Tibial nerve (tissue), 4 donors: ENCODE measurements at regions not wholly inside any gene's neighbourhood (a gene's known extent, or its start where the extent isn't known, plus 50 kb on each side); places are given as distances from the start of the nearest gene placed in this dataset.
A peak's percentile ranks its signal among the peaks of the same experiment; 100 is the strongest.

Experiments
- DNase-seq, 2 donors: peaks; one replicate each; pipeline ENCODE4 v3.0.0-alpha.2; 2019; ENCODE audit warnings: low spot score in 2 of 2
- H3K27ac ChIP-seq, 4 donors: fragments of 200-600 bp; sonication (generic) in 3 of 4; one replicate each; pipeline ENCODE4 v1.5.1; 2017 to 2019; ENCODE audit warnings: mild to moderate bottlenecking in 1 of 4
- H3K27me3 ChIP-seq, 2 donors: fragments of 200-600 bp; sonication (generic) in 1 of 2; one replicate each; pipeline versions ENCODE4 v1.5.1 to v1.6.0; 2017 to 2019
- H3K36me3 ChIP-seq, 3 donors: fragments of 200-600 bp; sonication (generic); one replicate each; pipeline ENCODE4 v1.5.1; 2018 to 2019
- H3K4me1 ChIP-seq, 4 donors: fragments of 200-600 bp; sonication (generic) in 3 of 4; one replicate each; pipeline ENCODE4 v1.5.1; 2017 to 2019
- H3K4me3 ChIP-seq, 4 donors: fragments of 200-600 bp; sonication (generic) in 3 of 4; one replicate each; pipeline ENCODE4 v1.5.1; 2017 to 2019; ENCODE audit warnings: mild to moderate bottlenecking in 1 of 4, moderate library complexity in 1 of 4
- H3K9me3 ChIP-seq, 4 donors: fragments of 200-600 bp; sonication (generic) in 3 of 4; one replicate each; pipeline ENCODE4 v1.5.1; 2017 to 2019
- CTCF ChIP-seq, 5 experiments: fragments of 200-600 bp in 3 of 5; fragments of 450-650 bp in 2 of 5; sonication (generic) in 3 of 5; IDR thresholded peaks; one replicate each; pipeline ENCODE4 v1.5.1; 2016 to 2019; ENCODE audit warnings: antibody characterized with exemption in 5 of 5, mild to moderate bottlenecking in 3 of 5, moderate library complexity in 2 of 5
- EP300 ChIP-seq, 2 donors: sonication (generic); formaldehyde crosslinking; IDR thresholded peaks; one replicate each; pipeline ENCODE4 v1.6.1; 2017; ENCODE audit warnings: antibody characterized with exemption in 2 of 2, mild to moderate bottlenecking in 1 of 2
- POLR2A ChIP-seq, 2 donors: fragments of 450-650 bp; IDR thresholded peaks; one replicate each; pipeline ENCODE4 v1.6.1; 2017; ENCODE audit warnings: antibody characterized with exemption in 2 of 2, mild to moderate bottlenecking in 2 of 2, moderate library complexity in 2 of 2
- WGBS, 2 donors: methylation state at CpG; one replicate each; pipeline ENCODE4 v1.1.5; 2018; 5-methylcytosine and 5-hydroxymethylcytosine counted together

GRCh38 chr5:61245486-61245885, 83.2 kb upstream of the SMIM15 start:
- TF ChIP-seq POLR2A (IDR thresholded peaks at IDR 0.05), result no peak
- no peak for TF ChIP-seq CTCF (IDR thresholded peaks at IDR 0.05)
- no peak for TF ChIP-seq EP300 (IDR thresholded peaks at IDR 0.05)
- 21 to 29% methylated on average over 4 of the region's 4 CpGs for WGBS, 2 donors
- no peaks in the 10 kb centered on the region for H3K27me3 ChIP-seq
- DNase-seq, result no peak
- H3K4me3 ChIP-seq, result peak overlapping the region in 1 of 4 donors; percentile 4
- peak overlapping the region; percentile 30 to 70 (median 52) for H3K27ac ChIP-seq
- H3K36me3 ChIP-seq, result no peaks in the 10 kb centered on the region
- peaks cover 0 to 13% (median 7%) of the 10 kb centered on the region in 4 donors for H3K4me1 ChIP-seq
- H3K9me3 ChIP-seq, result peaks cover 0 to 5% (median 0%) of the 10 kb centered on the region in 4 donors

- no peaks in the 10 kb centered on the region for H3K27me3 ChIP-seq
- TF ChIP-seq EP300 (IDR thresholded peaks at IDR 0.05) (no peak), POLR2A (IDR thresholded peaks at IDR 0.05) (no peak), CTCF (IDR thresholded peaks at IDR 0.05) (no peak)
- H3K4me3 ChIP-seq, result peak overlapping the region in 1 of 4 donors; percentile 4
- H3K4me1 ChIP-seq, result peaks cover 0 to 13% (median 7%) of the 10 kb centered on the region in 4 donors
- 44 to 54% methylated on average over 9 of the region's 9 CpGs for WGBS, 2 donors
- H3K27ac ChIP-seq, result peak overlapping the region; percentile 30 to 70 (median 52)
- no peak for DNase-seq
- no peaks in the 10 kb centered on the region for H3K36me3 ChIP-seq
- H3K9me3 ChIP-seq, result peaks cover 0 to 5% (median 0%) of the 10 kb centered on the region in 4 donors
Observed at GRCh38 chr5:61245936-61246335, 83.7 kb upstream of the SMIM15 start.

GRCh38 chr5:61246768-61247307, 84.6 kb upstream of the SMIM15 start:
- H3K27me3 ChIP-seq, result no peaks in the 10 kb centered on the region
- WGBS, 2 donors, result 87 to 88% methylated on average over 6 of the region's 6 CpGs

GRCh38 chr5:61251874-61252642, 80.0 kb upstream of the ZSWIM6 start:
- no peaks in the 10 kb centered on the region for H3K27me3 ChIP-seq
- WGBS, 2 donors, result 48 to 49% methylated on average over 11 of the region's 11 CpGs
- no peaks in the 10 kb centered on the region for H3K36me3 ChIP-seq
- TF ChIP-seq POLR2A (IDR thresholded peaks at IDR 0.05) (no peak), EP300 (IDR thresholded peaks at IDR 0.05) (no peak), CTCF (IDR thresholded peaks at IDR 0.05) (no peak)
- peak overlapping the region in 2 of 4 donors; percentile 39 to 60 for H3K27ac ChIP-seq
- H3K4me1 ChIP-seq, result peaks cover 0 to 15% (median 0%) of the 10 kb centered on the region in 4 donors
- peaks cover 0 to 5% (median 0%) of the 10 kb centered on the region in 4 donors for H3K9me3 ChIP-seq
- H3K4me3 ChIP-seq, result no peak overlapping the region
- no peak for DNase-seq

More at GRCh38 chr5:61246768-61247307, 84.6 kb upstream of the SMIM15 start:
- no peaks in the 10 kb centered on the region for H3K36me3 ChIP-seq
- H3K4me1 ChIP-seq, result peaks cover 0 to 13% (median 7%) of the 10 kb centered on the region in 4 donors
- DNase-seq, result no peak
- peaks cover 0 to 5% (median 0%) of the 10 kb centered on the region in 4 donors for H3K9me3 ChIP-seq
- no peak overlapping the region for H3K4me3 ChIP-seq
- TF ChIP-seq POLR2A (IDR thresholded peaks at IDR 0.05), result no peak
- no peak for TF ChIP-seq EP300 (IDR thresholded peaks at IDR 0.05)
- TF ChIP-seq CTCF (IDR thresholded peaks at IDR 0.05), result no peak
- peak overlapping the region in 1 of 4 donors; percentile 0 for H3K27ac ChIP-seq

- Histone ChIP-seq H3K4me1 (peaks cover 0 to 15% (median 0%) of the 10 kb centered on the region in 4 donors), H3K4me3 (no peak overlapping the region), H3K9me3 (peaks cover 0 to 5% (median 0%) of the 10 kb centered on the region in 4 donors), H3K36me3 (no peaks in the 10 kb centered on the region), H3K27ac (peak overlapping the region in 2 of 4 donors; percentile 39 to 60), H3K27me3 (no peaks in the 10 kb centered on the region)
- DNase-seq, result no peak
- TF ChIP-seq POLR2A (IDR thresholded peaks at IDR 0.05) (no peak), CTCF (IDR thresholded peaks at IDR 0.05) (no peak), EP300 (IDR thresholded peaks at IDR 0.05) (no peak)
- 46 to 58% methylated on average over 7 of the region's 7 CpGs for WGBS, 2 donors
Observed at GRCh38 chr5:61252643-61252925, 79.5 kb upstream of the ZSWIM6 start.
